HepG2 (cell line): ENCODE measurements at regions not wholly inside any gene's neighbourhood (a gene's known extent, or its start where the extent isn't known, plus 50 kb on each side); places are given as distances from the start of the nearest gene placed in this dataset.

Source experiments
- ATAC-seq: fragments of 200-7000 bp; cut with Tn5 transposase; 3 replicates; pipeline ENCODE4 v1.9.1; 2020; ENCODE audit warnings: mild to moderate bottlenecking, moderate library complexity
- BruUV-seq: library from RNA; stranded (reverse); fragments of 400-500 nt; replicated peaks from 2 replicates; lab custom pipeline; 2021; lab: Mats Ljungman, UMichigan
- CTCF ChIA-PET: fragments of 300-600 bp; formaldehyde crosslinking; extraction: SDS; loops from one replicate; lab custom pipeline; 2021; ENCODE audit warnings: low total read pairs, inconsistent platforms, low intra/inter-chr PET ratio; lab: Yijun Ruan, JAX
- POLR2A ChIA-PET: fragments of 350-600 bp; sonication (Branson Sonifier 250); formaldehyde crosslinking; loops from one replicate; lab custom pipeline; 2020; ENCODE audit warnings: antibody characterized with exemption, inconsistent platforms; lab: Yijun Ruan, JAX
- DNase-seq: peaks from one replicate; pipeline ENCODE4 v3.0.0-alpha.2; 2015; ENCODE audit warnings: low spot score
- FAIRE-seq: peaks from 3 replicates; lab custom pipeline; 2011; peaks lifted over from hg19 to GRCh38; lab: Jason Lieb, UNC
- H2AFZ ChIP-seq: one replicate; pipeline ENCODE4 v1.6.1; 2011; ENCODE audit warnings: low read length, inconsistent platforms
- H3K27ac ChIP-seq: fragments of 300-600 bp; 3 replicates; pipeline ENCODE4 v1.8.0; 2011; ENCODE audit warnings: mixed run types, mild to moderate bottlenecking, mixed read lengths, low read length, inconsistent platforms; ENCODE audit not compliant: insufficient read depth; ENCODE audit errors: extremely low read length
- H3K27me3 ChIP-seq, 2 experiments: fragments of 200-600 bp in 1 of 2; 2 replicates in 1 of 2; 3 replicates in 1 of 2; pipeline versions ENCODE4 v1.6.0 to v1.8.0; 2011; ENCODE audit warnings: low read length in 2 of 2, mild to moderate bottlenecking in 2 of 2, moderate library complexity in 2 of 2, inconsistent platforms in 1 of 2; ENCODE audit not compliant: insufficient read depth in 2 of 2, control insufficient read depth in 1 of 2
- H3K36me3 ChIP-seq, 2 experiments: fragments of 200-600 bp in 1 of 2; replicated peaks in 1 of 2; 2 replicates in 1 of 2; 3 replicates in 1 of 2; pipeline versions ENCODE4 v1.5.1 to v1.8.0; 2011; ENCODE audit warnings: low read length in 2 of 2, inconsistent platforms in 1 of 2; ENCODE audit not compliant: insufficient read depth in 2 of 2, control insufficient read depth in 1 of 2
- H3K4me1 ChIP-seq: 2 replicates; pipeline ENCODE4 v1.5.1; 2012; ENCODE audit warnings: low read length, inconsistent platforms; ENCODE audit not compliant: insufficient read depth
- H3K4me2 ChIP-seq: 2 replicates; pipeline ENCODE4 v1.6.0; 2011; ENCODE audit warnings: low read depth, low read length, inconsistent platforms
- H3K4me3 ChIP-seq, 3 experiments: fragments of 200-600 bp in 1 of 3; sonication (generic), shearing (Covaris generic) in 1 of 3; replicated peaks in 1 of 3; 2 replicates each; pipeline ENCODE4 v1.5.1; 2011 to 2016; ENCODE audit warnings: low read length in 3 of 3, inconsistent platforms in 2 of 3, low read depth in 2 of 3, mild to moderate bottlenecking in 2 of 3, control low read depth in 1 of 3, mixed read lengths in 1 of 3; ENCODE audit not compliant: insufficient read depth in 1 of 3
- H3K79me2 ChIP-seq: one replicate; pipeline ENCODE4 v1.6.1; 2011; ENCODE audit warnings: low read length, inconsistent platforms; ENCODE audit not compliant: insufficient read depth
- H3K9ac ChIP-seq: 2 replicates; pipeline ENCODE4 v1.6.0; 2011; ENCODE audit warnings: mild to moderate bottlenecking, low read depth, low read length, inconsistent platforms; ENCODE audit not compliant: insufficient read depth
- H3K9me3 ChIP-seq: 2 replicates; pipeline ENCODE4 v1.5.1; 2012; ENCODE audit warnings: mild to moderate bottlenecking, low read length
- H4K20me1 ChIP-seq: 2 replicates; pipeline ENCODE4 v1.6.0; 2011; ENCODE audit warnings: inconsistent platforms, mild to moderate bottlenecking, low read length, moderate library complexity; ENCODE audit not compliant: insufficient read depth
- EHMT2 ChIP-seq: fragments of 200-600 bp; sonication (generic); IDR thresholded peaks from 2 replicates; pipeline ENCODE4 v1.7.0; 2017; ENCODE audit warnings: antibody characterized with exemption, low read depth, low read length, borderline replicate concordance
- TSC22D2 ChIP-seq: sonication (generic); formaldehyde crosslinking; IDR thresholded peaks from 2 replicates; pipeline ENCODE4 v1.5.1; 2020; ENCODE audit warnings: missing genetic modification reagents, mild to moderate bottlenecking, borderline replicate concordance
- ZNF350 ChIP-seq: sonication (generic); formaldehyde crosslinking; IDR thresholded peaks from 2 replicates; pipeline ENCODE4 v1.4.0; 2020; ENCODE audit warnings: mild to moderate bottlenecking, low read depth, missing genetic modification reagents, borderline replicate concordance
- ZNF672 ChIP-seq: sonication (generic); formaldehyde crosslinking; IDR thresholded peaks from 2 replicates; pipeline ENCODE4 v1.8.1; 2022; ENCODE audit warnings: missing genetic modification reagents
- ZNF761 ChIP-seq: sonication (generic); formaldehyde crosslinking; conservative IDR thresholded peaks from 2 replicates; pipeline ENCODE4 v1.4.0; 2020; ENCODE audit warnings: mild to moderate bottlenecking, missing genetic modification reagents
- WGBS: methylation state at CpG from one replicate; pipeline ENCODE4 v1.1.6; 2017; ENCODE audit warnings: low lambda C conversion rate; 5-methylcytosine and 5-hydroxymethylcytosine counted together
- in situ Hi-C: cut with HindIII; loops from 2 replicates; pipeline ENCODE4 v1.10.0; 2017; ENCODE audit warnings: low pct_unique_long_range_greater_than_20kb; ENCODE audit not compliant: extremely low pct_ligation_motif_present
- intact Hi-C: fragments of 100-400 bp; cut with micrococcal nuclease; formaldehyde crosslinking; loops from one replicate; pipeline ENCODE4 v1.10.0; 2022; ENCODE audit not compliant: unreplicated experiment
- TF ChIP-seq, protein P1 (sequence below): IDR thresholded peaks from 2 replicates; pipeline ENCODE4 v1.6.1; 2016; ENCODE audit warnings: missing compliant biosample characterization, missing genetic modification reagents, borderline replicate concordance
- TF ChIP-seq, protein P2 (sequence below): sonication (generic); formaldehyde crosslinking; IDR thresholded peaks from 2 replicates; pipeline ENCODE4 v1.8.0; 2022; ENCODE audit warnings: missing genetic modification reagents, mild to moderate bottlenecking, inconsistent platforms, borderline replicate concordance
- TF ChIP-seq, protein P3 (sequence below): sonication (generic); formaldehyde crosslinking; IDR thresholded peaks from 2 replicates; pipeline ENCODE4 v1.5.1; 2020; ENCODE audit warnings: missing genetic modification reagents, mild to moderate bottlenecking, borderline replicate concordance

DNA sequence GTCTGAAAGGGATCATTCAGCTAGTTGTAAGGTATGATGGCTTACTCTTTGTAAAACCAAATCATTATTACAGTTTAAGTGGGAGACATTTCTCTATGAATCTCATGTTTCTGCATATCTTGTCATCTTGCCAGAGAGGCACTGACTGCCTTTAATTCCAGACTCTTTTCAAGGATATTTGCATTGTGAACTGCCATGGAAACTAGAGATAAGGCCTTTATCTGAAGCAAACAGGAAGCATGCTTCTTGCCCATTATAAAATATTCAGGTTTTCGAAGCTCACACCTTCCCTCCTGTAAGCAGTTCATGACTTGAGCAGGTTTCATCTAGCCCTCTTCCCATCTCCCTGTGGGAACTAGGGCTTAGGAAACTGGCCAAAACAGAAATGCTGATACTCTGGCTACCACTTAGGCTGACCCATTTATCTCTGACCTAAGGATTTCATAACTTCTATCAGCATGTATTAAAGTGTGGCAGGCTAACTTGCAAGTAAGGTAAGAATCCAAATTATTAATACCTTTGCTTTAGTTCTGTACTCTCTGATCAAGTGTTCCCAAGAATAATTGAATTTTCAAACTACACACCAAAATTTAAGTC lies 326.6 kb upstream of the ALCAM start (continued):
- no peak for TF ChIP-seq TSC22D2 (CRISPR knock-in tag)
- TF ChIP-seq, protein P1, sequence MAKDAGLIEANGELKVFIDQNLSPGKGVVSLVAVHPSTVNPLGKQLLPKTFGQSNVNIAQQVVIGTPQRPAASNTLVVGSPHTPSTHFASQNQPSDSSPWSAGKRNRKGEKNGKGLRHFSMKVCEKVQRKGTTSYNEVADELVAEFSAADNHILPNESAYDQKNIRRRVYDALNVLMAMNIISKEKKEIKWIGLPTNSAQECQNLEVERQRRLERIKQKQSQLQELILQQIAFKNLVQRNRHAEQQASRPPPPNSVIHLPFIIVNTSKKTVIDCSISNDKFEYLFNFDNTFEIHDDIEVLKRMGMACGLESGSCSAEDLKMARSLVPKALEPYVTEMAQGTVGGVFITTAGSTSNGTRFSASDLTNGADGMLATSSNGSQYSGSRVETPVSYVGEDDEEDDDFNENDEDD (CRISPR knock-in tag), result no peak

DNA sequence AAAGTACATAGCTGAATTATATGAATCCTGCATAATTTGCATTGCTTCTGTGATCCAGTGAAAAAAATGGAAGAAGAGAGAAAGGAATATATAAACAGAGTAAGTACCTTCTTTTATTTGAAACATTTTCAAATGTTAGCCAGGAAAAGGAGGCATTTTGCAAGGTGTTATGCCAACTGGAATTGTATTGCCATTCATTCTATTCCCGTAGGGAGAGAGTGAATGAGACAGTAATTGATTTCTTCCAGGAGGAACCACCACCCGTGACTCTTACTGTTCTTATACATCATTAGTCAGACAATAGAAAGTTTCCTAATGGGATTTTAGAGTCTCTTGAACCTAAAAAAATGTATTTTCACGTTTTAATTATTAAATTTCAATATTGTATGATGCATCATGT lies 324.1 kb upstream of the ALCAM start:
- no peaks in the 10 kb centered on the region for H3K9me3 ChIP-seq
- no peaks in the 10 kb centered on the region for H3K27me3 ChIP-seq
- ATAC-seq, result no peak
- in situ Hi-C loops (no loop called here), intact Hi-C loops (no loop called here)
- whole genome bisulfite sequencing, result 4% methylated on average over 3 of the region's 3 CpGs
- H2AFZ ChIP-seq, result no peak overlapping the region
- ChIA-PET POLR2A (no interaction called here), CTCF (no interaction called here)
- H3K27ac ChIP-seq, result no peak overlapping the region
- H3K9ac ChIP-seq, result no peak overlapping the region
- no peak for DNase-seq
- H4K20me1 ChIP-seq, result no peaks in the 10 kb centered on the region
- TF ChIP-seq ZNF672 (CRISPR knock-in tag), result no peak
- TF ChIP-seq, protein P2, sequence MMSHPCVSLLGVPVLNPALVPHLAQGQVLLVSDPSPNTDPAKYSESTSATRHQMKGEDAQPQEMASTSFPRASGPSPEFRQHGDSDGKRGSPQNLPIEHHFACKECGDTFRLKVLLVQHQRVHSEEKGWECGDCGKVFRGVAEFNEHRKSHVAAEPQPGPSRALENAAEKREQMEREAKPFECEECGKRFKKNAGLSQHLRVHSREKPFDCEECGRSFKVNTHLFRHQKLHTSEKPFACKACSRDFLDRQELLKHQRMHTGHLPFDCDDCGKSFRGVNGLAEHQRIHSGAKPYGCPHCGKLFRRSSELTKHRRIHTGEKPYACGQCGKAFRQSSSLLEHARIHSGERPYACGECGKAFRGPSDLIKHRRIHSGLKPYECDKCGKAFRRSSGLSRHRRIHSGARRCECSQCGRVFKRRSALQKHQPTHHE (CRISPR knock-in tag), result no peak
- TF ChIP-seq, protein P3, sequence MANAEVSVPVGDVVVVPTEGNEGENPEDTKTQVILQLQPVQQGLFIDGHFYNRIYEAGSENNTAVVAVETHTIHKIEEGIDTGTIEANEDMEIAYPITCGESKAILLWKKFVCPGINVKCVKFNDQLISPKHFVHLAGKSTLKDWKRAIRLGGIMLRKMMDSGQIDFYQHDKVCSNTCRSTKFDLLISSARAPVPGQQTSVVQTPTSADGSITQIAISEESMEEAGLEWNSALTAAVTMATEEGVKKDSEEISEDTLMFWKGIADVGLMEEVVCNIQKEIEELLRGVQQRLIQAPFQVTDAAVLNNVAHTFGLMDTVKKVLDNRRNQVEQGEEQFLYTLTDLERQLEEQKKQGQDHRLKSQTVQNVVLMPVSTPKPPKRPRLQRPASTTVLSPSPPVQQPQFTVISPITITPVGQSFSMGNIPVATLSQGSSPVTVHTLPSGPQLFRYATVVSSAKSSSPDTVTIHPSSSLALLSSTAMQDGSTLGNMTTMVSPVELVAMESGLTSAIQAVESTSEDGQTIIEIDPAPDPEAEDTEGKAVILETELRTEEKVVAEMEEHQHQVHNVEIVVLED (CRISPR knock-in tag), result no peak
- no peak for TF ChIP-seq ZNF761 (CRISPR knock-in tag)
- no peak for TF ChIP-seq ZNF350
- TF ChIP-seq EHMT2, result no peak
- BruUV-seq, result no TSS peak
- no peaks in the 10 kb centered on the region for H3K36me3 ChIP-seq
- H3K4me2 ChIP-seq, result no peak overlapping the region
- FAIRE-seq, result no peak
- H3K79me2 ChIP-seq, result no peaks in the 10 kb centered on the region
- H3K4me1 ChIP-seq, result no peaks in the 10 kb centered on the region
- H3K4me3 ChIP-seq, result no peak overlapping the region
